ENCODE measurements at regions not wholly inside any gene's neighbourhood (a gene's known extent, or its start where the extent isn't known, plus 50 kb on each side); places are given as distances from the start of the nearest gene placed in this dataset.

DNA sequence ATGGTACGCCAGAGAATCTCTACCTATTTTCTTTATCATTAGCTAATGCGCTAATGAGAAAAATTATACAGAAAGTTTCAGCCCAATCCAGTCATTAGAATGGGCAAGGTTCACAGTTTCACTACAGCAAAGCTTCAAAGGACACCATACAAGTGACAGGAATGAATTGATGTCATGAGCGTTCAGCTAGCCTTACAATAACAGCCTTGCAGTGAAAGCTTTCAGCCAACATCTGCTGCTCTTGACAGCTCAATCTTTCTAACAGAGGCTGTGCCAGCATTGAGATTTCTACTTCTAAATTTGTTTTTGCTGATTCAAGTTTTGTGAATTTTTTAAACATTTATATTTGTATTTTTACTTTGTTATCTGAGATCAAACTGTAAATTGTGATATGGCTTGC, 302.4 kb upstream of the FAM174A start:
- Mint-ChIP-seq H3K27ac (no peak overlapping the region), H3K9me3 (peaks cover 7% of the 10 kb centered on the region), H3K27me3 (no peaks in the 10 kb centered on the region), H3K4me3 (no peak overlapping the region), H3K36me3 (no peaks in the 10 kb centered on the region), H3K4me1 (no peaks in the 10 kb centered on the region)
- no peak for DNase-seq
- CTCF ChIA-PET, result interaction anchor here (1.5 kb wide), 1 partner anchor 12 kb away, joined by 3 read pairs; no protein-coding TSS in a partner anchor

DNA sequence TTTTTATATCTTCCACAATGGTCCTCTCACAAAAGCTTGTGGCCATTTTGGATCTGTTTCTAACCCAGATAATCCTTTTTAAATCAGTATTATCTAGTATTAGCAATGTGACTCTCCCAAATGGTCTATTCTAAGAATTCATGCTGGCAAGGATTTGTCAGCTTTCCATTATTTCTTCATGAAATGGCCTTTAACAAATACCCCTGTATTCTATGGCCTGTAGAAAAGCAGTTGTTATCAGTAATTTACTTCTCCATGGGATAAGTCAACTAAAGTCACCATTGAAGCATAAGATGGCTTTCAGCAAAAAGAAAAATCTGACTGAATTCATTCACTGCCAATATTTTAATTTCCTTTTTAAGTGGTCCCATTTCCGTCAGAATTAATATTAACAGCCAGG, 346.4 kb upstream of the FAM174A start:
- Mint-ChIP-seq H3K4me1 (no peaks in the 10 kb centered on the region), H3K9me3 (peaks cover 4% of the 10 kb centered on the region), H3K36me3 (no peaks in the 10 kb centered on the region), H3K4me3 (no peak overlapping the region), H3K27ac (no peak overlapping the region), H3K27me3 (no peaks in the 10 kb centered on the region)
- DNase-seq, result no peak
- CTCF ChIA-PET, result no interaction called here

DNA sequence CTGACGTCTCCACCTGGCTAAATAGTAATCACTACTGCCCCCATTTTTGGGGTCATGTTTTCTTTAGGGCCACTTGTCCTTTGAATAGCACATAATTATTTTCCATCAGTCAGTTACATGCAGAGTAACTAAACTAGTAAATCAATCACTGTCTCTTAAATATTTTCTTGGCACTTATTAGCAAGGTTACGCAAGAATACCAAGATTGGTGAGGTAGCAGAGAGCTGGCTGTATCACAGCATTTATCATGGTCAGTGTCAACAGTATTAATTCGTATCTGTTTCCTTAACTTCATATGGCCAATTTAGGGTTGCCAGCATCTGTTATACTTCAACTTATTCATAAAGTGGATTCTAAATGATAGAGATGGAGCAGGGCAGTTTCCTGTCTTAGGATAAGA, 346.8 kb upstream of the FAM174A start:
- H3K4me3 Mint-ChIP-seq, result no peak overlapping the region
- peaks cover 3% of the 10 kb centered on the region for H3K9me3 Mint-ChIP-seq
- no peaks in the 10 kb centered on the region for H3K4me1 Mint-ChIP-seq
- no peak for DNase-seq
- CTCF ChIA-PET, result no interaction called here
- no peaks in the 10 kb centered on the region for H3K27me3 Mint-ChIP-seq
- no peak overlapping the region for H3K27ac Mint-ChIP-seq
- H3K36me3 Mint-ChIP-seq, result no peaks in the 10 kb centered on the region

DNA sequence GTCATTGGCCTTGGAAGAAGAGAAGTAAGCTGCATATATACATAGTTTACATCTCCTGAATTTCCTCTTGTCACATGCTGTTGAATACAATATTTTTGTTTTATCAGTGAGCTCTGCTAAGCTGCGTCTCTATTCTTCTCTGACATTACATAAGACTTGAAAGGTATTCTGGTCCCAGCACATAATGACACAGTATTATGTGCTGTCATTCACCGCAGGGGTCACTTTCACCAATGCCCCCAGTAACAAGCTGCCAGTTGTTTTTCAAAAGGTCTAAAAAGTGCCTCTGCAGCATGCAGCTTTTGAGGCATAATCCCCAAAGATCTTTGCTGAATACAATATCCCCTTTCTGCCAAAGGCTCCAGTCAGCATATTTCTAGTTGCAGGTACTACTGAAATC, 349.0 kb upstream of the FAM174A start:
- no peak overlapping the region for H3K27ac Mint-ChIP-seq
- CTCF ChIA-PET, result no interaction called here
- no peaks in the 10 kb centered on the region for H3K27me3 Mint-ChIP-seq
- no peaks in the 10 kb centered on the region for H3K4me1 Mint-ChIP-seq
- no peaks in the 10 kb centered on the region for H3K36me3 Mint-ChIP-seq
- no peak for DNase-seq
- no peak overlapping the region for H3K4me3 Mint-ChIP-seq
- no peaks in the 10 kb centered on the region for H3K9me3 Mint-ChIP-seq

DNA sequence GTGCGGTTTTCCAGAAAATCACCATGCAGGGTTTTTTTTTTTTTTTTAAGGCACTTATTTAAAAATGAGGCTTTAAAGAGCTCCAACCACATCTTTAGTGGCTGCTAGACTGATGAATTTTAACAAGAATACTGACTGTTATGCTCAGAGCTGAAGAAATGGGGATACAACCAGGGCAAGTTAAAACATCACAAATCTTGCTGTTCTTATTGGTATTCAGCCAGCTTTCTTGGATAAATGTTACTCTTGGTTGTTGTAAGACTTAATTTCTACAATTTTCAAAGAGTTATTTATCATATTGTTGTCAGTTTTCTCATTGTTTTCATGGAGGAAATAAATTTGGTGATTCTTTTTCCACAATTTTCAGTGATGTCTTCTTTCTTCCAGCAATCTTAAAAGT, 352.8 kb upstream of the FAM174A start:
- H3K27ac Mint-ChIP-seq, result no peak overlapping the region
- no peak for DNase-seq
- no peaks in the 10 kb centered on the region for H3K27me3 Mint-ChIP-seq
- CTCF ChIA-PET, result no interaction called here
- H3K4me3 Mint-ChIP-seq, result no peak overlapping the region
- H3K9me3 Mint-ChIP-seq, result no peaks in the 10 kb centered on the region
- H3K4me1 Mint-ChIP-seq, result no peaks in the 10 kb centered on the region
- H3K36me3 Mint-ChIP-seq, result no peaks in the 10 kb centered on the region

DNA sequence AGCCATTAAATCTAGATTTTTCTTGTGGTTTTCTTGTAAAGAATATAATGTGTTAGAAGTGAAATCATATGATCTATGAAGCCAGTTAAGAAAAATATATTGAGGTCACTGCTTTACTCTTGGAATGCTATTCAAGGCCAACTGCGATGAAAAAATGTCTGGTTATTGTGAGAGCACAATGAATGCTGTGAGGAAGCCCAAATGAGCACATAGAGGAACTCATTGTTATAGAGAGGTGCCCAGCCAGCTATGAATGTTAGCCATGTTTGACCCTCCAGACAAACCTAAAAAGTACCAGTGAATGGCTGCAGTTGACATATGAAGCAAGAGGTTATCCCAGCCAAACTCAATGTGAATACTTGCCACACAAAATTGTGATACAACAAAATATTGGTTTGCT, 359.8 kb upstream of the FAM174A start:
- CTCF ChIA-PET, result no interaction called here
- no peak for DNase-seq
- Mint-ChIP-seq H3K36me3 (no peaks in the 10 kb centered on the region), H3K27ac (no peak overlapping the region), H3K4me1 (no peaks in the 10 kb centered on the region), H3K4me3 (no peak overlapping the region), H3K9me3 (no peaks in the 10 kb centered on the region), H3K27me3 (no peaks in the 10 kb centered on the region)

DNA sequence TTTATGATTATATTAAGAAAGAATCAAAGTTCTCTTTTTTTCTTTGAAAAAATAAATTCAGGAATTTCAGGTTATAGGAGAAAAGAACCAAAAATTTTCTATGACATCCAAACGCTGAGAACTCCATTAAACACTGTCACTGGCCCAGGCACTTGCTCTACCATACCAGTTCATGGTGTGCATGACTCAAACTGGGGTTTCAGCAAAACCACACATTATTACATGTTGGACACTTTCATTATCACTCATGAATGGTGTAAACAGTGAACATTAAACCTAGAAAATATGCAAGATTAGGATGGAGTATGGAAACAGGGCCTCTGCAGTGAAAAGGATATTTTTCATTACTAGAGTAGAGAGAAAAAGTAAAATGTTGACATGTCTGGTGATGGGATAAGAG, 369.9 kb upstream of the FAM174A start:
- no peak overlapping the region for H3K27ac Mint-ChIP-seq
- H3K36me3 Mint-ChIP-seq, result no peaks in the 10 kb centered on the region
- no peak overlapping the region for H3K4me3 Mint-ChIP-seq
- CTCF ChIA-PET, result no interaction called here
- peaks cover 5% of the 10 kb centered on the region for H3K9me3 Mint-ChIP-seq
- no peak for DNase-seq
- no peaks in the 10 kb centered on the region for H3K27me3 Mint-ChIP-seq
- no peaks in the 10 kb centered on the region for H3K4me1 Mint-ChIP-seq

DNA sequence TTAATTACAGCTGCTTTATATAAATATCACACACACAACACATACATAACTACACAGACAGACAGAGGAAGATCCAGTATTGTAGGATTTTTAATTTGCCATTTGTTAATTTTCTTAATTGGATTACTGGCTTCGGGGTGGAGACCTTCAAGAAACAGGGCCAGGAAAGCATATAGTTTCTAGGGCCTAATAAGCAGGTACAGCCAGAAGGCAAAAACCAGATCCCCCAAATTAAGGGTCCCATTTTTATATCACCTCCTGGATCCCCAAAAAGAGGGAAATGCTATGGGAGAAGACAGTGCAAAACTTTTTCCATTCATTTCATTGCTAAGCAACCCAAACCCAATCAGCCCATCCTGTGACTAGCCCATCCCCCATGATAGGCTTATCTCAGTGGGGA, 373.3 kb upstream of the FAM174A start:
- no peaks in the 10 kb centered on the region for H3K4me1 Mint-ChIP-seq
- H3K9me3 Mint-ChIP-seq, result peaks cover 5% of the 10 kb centered on the region
- no peaks in the 10 kb centered on the region for H3K36me3 Mint-ChIP-seq
- CTCF ChIA-PET, result no interaction called here
- DNase-seq, result no peak
- H3K4me3 Mint-ChIP-seq, result no peak overlapping the region
- no peak overlapping the region for H3K27ac Mint-ChIP-seq
- no peaks in the 10 kb centered on the region for H3K27me3 Mint-ChIP-seq

DNA sequence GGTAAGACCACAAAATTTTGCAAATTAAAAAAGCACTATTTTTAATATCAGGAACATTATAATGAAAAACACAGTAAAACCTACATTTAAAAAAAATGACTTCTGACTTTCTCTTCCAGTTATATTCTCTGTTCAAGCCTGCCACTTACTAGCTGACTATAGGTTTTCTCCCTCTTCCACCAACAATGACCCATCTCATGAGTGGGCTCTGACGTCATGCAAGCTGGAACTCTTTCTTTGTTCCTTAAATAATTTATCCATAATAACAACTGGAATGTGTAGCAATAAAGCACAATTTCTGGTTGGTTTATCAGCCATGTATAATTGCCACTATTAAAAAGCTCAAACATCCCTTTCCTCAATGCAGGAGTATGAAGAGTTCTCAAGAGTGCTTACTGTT, 378.1 kb upstream of the FAM174A start:
- H3K36me3 Mint-ChIP-seq, result no peaks in the 10 kb centered on the region
- H3K27ac Mint-ChIP-seq, result no peak overlapping the region
- no peak overlapping the region for H3K4me3 Mint-ChIP-seq
- H3K4me1 Mint-ChIP-seq, result no peaks in the 10 kb centered on the region
- H3K9me3 Mint-ChIP-seq, result no peaks in the 10 kb centered on the region
- H3K27me3 Mint-ChIP-seq, result no peaks in the 10 kb centered on the region
- no peak for DNase-seq
- CTCF ChIA-PET, result no interaction called here

DNA sequence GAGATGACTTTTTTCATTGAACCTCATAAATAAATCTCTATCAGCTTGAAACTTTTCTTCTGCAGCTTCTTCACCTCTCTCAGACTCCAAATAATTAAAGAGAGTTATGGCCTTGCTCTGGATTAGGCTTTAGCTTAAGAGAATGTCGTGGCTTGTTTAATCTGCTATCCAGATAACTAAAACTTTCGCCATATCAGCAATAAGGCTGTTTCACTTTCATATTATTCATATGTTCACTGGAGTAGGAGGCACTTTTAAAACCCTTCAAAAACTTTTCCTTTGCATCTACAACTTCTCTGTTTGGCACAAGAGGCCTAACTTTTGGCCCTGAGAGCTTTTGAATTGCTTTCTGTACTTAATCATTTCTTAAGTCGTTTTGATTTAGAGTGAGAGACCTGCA, 386.9 kb upstream of the FAM174A start:
- CTCF ChIA-PET, result no interaction called here
- no peak overlapping the region for H3K4me3 Mint-ChIP-seq
- H3K27ac Mint-ChIP-seq, result no peak overlapping the region
- no peaks in the 10 kb centered on the region for H3K27me3 Mint-ChIP-seq
- no peaks in the 10 kb centered on the region for H3K36me3 Mint-ChIP-seq
- no peaks in the 10 kb centered on the region for H3K4me1 Mint-ChIP-seq
- DNase-seq, result no peak
- no peaks in the 10 kb centered on the region for H3K9me3 Mint-ChIP-seq

DNA sequence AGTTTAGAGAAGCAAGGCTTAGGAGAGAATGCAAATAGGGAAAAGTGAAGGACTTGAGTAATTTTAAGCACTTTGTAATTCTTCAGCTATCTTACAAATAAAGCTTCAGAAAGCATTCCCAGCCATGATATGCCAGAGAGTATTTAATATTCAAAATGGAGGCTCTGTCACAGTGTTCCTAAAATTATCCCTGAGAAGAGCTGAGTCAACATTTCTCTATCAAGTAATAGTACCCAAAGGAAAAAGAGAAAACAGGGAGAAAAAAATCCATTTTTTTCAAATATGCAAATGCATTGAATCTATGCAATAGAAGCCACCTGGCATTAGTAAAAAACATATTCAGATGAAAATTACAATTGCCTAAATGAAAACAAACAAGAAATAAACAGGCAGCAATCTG, 392.6 kb upstream of the FAM174A start:
- Mint-ChIP-seq H3K4me1 (no peaks in the 10 kb centered on the region), H3K9me3 (no peaks in the 10 kb centered on the region), H3K27ac (no peak overlapping the region), H3K27me3 (no peaks in the 10 kb centered on the region), H3K36me3 (no peaks in the 10 kb centered on the region), H3K4me3 (no peak overlapping the region)
- CTCF ChIA-PET, result no interaction called here
- no peak for DNase-seq

DNA sequence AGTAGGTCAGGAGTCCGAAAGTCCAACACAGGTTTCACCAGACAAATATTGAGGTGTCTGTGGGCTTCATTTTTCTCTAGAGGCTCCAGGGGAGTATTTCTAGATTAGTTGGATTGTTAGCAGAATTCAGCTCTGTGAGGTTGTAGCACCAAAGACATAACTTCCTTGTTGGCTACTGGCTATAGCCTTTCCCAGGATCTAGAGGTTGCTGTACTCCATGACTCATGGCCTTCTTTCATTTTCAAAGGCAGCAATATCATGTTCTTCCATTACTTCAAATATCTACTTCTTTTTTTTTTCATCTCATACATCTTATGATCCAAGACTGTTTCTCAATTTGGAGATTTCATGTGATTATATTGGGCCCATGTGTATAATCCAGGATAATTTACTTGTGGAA, 404.0 kb upstream of the FAM174A start:
- CTCF ChIA-PET, result no interaction called here
- no peaks in the 10 kb centered on the region for H3K27me3 Mint-ChIP-seq
- H3K4me1 Mint-ChIP-seq, result no peaks in the 10 kb centered on the region
- H3K4me3 Mint-ChIP-seq, result no peak overlapping the region
- no peaks in the 10 kb centered on the region for H3K9me3 Mint-ChIP-seq
- no peaks in the 10 kb centered on the region for H3K36me3 Mint-ChIP-seq
- no peak for DNase-seq
- no peak overlapping the region for H3K27ac Mint-ChIP-seq

DNA sequence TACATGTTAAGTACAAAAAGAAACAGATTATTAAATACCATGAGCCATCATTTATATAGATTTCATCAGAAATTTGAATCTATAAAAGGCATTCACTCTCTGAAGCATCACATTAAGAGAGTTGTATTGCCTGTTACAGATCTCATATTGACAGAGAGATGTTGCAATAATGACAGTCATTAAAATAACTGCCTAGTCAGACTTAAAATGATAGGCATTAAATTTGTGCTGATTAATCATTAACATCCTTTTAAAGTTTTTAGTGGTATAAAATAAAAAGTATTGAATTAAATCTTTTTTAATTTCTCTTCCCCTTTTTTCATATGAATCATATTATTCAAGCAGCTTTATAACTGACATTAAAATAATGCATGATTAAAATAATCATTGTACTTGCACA, 404.9 kb upstream of the FAM174A start:
- CTCF ChIA-PET, result no interaction called here
- H3K27ac Mint-ChIP-seq, result no peak overlapping the region

DNA sequence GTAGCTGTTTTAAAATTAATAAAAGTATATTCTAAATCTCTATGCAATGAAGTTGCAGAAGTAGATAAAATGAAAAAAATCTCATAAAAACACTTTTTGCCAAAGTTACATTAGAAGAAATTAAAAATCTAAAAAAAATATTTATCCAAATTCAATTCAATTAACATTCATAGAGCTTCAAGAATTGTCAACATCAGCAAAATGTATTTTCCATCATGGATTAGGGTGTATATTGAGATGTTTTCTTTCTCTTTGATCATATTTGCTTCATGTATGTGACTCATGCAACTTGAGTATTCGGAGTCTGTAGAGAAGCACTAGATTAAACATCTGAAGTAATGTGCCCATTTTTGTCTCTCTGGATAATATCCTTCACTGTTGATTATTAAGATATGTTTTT, 415.3 kb upstream of the FAM174A start:
- H3K9me3 Mint-ChIP-seq, result no peaks in the 10 kb centered on the region
- no peak for DNase-seq
- H3K4me1 Mint-ChIP-seq, result no peaks in the 10 kb centered on the region
- H3K27ac Mint-ChIP-seq, result no peak overlapping the region
- CTCF ChIA-PET, result no interaction called here
- H3K36me3 Mint-ChIP-seq, result no peaks in the 10 kb centered on the region
- H3K4me3 Mint-ChIP-seq, result no peak overlapping the region
- no peaks in the 10 kb centered on the region for H3K27me3 Mint-ChIP-seq

More for the DNA sequence above, 404.9 kb upstream of the FAM174A start:
- Mint-ChIP-seq H3K27me3 (no peaks in the 10 kb centered on the region), H3K4me3 (no peak overlapping the region), H3K4me1 (no peaks in the 10 kb centered on the region), H3K36me3 (no peaks in the 10 kb centered on the region), H3K9me3 (no peaks in the 10 kb centered on the region)
- no peak for DNase-seq

DNA sequence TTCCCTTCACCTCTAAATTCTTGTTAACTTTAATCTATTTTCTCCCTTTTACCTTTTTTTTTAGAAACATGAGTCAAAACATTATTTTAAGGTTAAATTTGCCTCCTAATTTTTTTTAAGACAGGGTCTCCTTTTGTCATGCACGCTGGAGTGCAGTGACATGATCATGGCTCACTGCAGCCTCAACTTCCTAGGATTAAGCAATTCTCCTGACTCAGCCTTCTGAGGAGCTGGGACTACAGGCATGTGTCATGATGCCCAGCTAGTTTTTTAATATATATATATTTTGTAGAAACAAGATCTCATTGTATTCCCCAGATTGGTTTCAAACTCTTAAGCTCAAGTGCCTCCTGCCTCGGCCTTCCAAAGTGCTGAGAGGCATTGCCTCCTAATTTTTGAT, 424.7 kb upstream of the FAM174A start:
- H3K36me3 Mint-ChIP-seq, result no peaks in the 10 kb centered on the region
- peaks cover 18% of the 10 kb centered on the region for H3K9me3 Mint-ChIP-seq
- H3K27me3 Mint-ChIP-seq, result no peaks in the 10 kb centered on the region
- CTCF ChIA-PET, result interaction anchor here (0.7 kb wide), 1 partner anchor 153 kb away, joined by 3 read pairs; no protein-coding TSS in a partner anchor
- no peak overlapping the region for H3K27ac Mint-ChIP-seq
- no peak overlapping the region for H3K4me3 Mint-ChIP-seq
- no peaks in the 10 kb centered on the region for H3K4me1 Mint-ChIP-seq
- no peak for DNase-seq

DNA sequence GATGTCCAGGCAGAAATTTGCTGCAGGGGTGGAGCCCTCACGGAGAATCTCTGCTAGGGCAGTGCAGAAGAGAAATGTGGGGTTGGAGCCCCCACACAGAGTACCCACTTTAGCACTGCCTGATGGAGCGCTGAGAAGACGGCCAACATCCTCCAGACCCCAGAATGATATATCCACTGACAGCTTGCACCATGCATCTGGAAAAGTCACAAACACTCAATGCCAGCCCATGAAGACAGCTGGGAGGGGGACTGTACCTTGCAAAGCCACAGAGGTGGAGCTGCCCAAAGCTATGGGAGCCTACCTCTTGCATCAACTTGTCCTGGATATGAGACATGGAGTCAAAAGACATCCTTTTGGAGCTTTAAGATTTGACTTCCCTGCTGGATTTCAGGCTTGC, 426.3 kb upstream of the FAM174A start:
- H3K27me3 Mint-ChIP-seq, result no peaks in the 10 kb centered on the region
- H3K4me3 Mint-ChIP-seq, result no peak overlapping the region
- no peaks in the 10 kb centered on the region for H3K4me1 Mint-ChIP-seq
- CTCF ChIA-PET, result no interaction called here
- no peaks in the 10 kb centered on the region for H3K36me3 Mint-ChIP-seq
- peaks cover 18% of the 10 kb centered on the region for H3K9me3 Mint-ChIP-seq
- no peak overlapping the region for H3K27ac Mint-ChIP-seq
- DNase-seq, result no peak
